NCI-H446 (cell line): ENCODE measurements at regions not wholly inside any gene's neighbourhood (a gene's known extent, or its start where the extent isn't known, plus 50 kb on each side); places are given as distances from the start of the nearest gene placed in this dataset.
A peak's percentile ranks its signal among the peaks of the same experiment; 100 is the strongest.

Experiments
- DNase-seq, 2 experiments: peaks; one replicate each; lab custom pipeline; 2025; lab: John Stamatoyannopoulos, UW

DNA sequence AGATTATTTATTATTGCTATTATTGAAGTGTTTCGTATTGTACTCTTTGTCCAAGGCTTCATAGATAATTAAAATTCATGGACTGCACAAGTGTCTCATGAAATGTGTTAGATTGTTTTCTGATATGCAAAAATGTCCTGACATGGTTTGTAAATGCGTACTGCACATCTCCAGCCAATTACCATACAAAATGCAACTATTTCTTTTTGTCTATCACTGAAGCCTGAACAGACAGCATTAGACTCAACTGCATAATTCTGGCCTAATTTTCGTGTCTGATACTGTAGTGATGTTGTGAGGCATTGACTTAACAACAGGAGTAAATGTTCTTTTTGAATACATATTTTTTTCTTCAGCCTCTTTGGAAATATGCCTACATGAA, 498.2 kb upstream of the CD180 start:
- peak in 1 of 2 experiments; percentile 30 for DNase-seq

GRCh38 chr5:67693956-67694809, 497.6 kb upstream of the CD180 start:
- no peak for DNase-seq

DNA sequence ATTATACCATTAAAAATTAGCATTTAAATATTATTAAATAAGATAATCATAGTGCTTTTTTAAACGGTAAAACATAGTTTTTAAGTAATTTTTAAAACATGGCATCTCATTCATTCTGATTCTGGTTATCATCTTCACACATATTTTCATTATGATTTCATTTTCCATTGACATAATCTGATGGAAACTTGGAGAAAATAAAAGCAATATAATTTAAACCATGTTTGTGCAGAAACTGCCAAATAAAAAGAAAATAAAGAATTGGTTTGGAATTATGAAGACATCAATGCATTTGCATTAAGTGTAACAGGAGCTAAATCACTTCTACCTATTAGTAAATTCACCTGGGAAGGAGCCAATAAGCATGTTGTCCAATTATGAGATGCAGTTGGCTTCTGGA, 490.1 kb upstream of the CD180 start:
- no peak for DNase-seq

DNA sequence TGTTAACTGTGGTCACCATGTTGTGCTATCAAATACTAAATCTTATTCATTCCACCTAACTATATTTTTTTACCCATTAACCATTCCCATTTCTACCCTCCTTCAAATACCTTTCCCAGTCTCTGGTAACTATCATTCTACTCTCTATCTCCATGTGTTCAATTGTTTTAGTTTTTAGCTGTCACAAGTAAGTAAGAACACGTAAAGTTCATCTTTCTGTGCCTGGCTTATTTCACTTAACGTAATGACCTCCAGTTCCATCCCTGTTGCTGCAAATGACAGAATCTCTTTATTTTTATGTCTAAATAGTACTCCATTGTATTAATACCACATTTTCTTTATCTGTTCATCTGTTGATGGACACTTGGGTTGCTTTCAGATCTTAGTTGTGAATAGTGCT, 485.1 kb upstream of the CD180 start:
- no peak for DNase-seq

DNA sequence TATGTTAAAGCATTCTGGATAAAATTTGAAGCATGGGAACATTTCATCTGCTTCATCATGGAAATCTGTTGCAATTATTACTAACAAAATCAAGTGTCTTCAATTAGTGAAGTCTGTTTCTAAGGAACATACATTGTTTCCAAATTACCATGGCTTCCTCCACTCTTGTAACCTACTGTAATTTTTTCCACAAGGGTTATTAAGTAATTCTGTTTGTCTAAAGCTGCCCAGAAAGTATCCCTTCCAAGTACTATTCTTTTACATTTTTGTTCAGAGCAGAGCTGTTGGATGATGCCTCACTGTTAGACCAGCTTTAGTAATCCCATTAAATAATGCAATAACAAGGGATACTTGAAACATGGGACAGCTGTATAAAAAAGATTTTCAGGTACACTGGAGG, 483.5 kb upstream of the CD180 start:
- DNase-seq: no peak

DNA sequence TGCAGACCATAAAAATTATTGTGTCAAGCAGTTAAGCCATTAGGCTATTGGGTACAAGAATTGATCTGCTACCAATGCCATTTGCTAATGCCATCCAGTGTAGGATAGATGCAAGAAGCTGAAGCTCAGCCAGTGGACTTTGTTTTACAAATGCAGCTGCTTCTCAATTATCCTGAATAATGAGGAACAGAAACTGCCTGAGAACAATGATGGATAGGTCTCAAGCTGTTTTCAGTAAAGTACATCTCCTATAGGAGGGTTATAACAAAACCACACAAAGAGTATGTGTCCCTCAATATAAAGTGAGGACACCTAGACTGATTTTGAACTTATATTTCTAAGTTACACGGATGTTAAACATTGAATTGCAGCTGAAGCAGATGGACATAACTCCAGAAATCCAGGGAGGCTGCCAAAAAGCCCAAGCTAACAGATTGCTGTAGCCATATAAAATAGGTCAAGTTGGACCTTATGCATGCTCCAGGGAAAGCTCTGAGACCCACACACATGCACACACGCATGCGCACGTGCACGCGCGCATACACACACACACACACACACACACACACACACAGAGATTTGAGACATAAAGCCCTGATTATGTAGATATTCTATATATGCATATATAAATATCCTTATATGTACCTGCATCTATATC, 482.7 kb upstream of the CD180 start:
- peak in 1 of 2 experiments; percentile 57 for DNase-seq

DNA sequence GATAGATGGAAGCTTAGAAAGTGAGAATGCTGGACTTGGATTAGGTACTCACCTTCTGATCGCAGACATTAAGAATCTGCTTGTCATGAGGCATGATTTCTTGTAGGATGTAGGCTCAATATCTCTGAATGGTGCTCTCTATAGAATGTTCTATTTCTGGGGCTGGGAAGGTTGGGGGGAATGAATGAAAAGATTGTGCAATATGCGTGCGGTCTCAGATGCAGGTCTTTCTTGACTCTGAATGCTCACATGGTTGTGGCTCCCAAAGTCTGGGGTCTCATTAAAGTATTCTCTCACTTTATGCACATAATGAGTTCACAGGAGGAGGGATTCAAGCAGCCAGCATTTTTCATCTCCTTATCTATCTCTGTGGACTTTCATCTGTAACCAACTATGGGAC, 482.0 kb upstream of the CD180 start:
- DNase-seq: no peak

GRCh38 chr5:67677422-67677970, 480.9 kb upstream of the CD180 start:
- no peak for DNase-seq

DNA sequence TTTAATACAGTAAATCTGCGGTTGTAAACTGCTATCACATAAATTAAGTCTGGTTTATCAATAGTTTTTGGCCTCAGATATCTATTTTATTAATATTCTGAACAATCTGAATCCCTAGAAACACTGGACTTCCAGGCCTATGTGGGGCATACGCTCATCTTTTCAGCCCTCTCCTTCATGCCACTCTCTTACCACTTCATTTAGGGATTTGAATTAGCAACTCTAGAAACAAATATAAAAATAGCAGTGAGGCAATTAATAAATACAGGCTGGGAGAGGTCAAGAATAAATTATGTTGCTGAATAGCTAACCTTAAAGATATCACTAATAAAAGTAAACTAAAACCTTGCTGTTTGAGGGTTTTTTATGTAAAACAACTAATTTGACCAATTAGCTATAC, 480.3 kb upstream of the CD180 start:
- DNase-seq: no peak

GRCh38 chr5:67674159-67674655, 477.6 kb upstream of the CD180 start:
- no peak for DNase-seq

- no peak for DNase-seq
These were observed 477.0 kb upstream of the CD180 start for GRCh38 chr5:67673618-67674017.

GRCh38 chr5:67673180-67673579, 476.6 kb upstream of the CD180 start:
- DNase-seq: no peak

GRCh38 chr5:67672636-67673035, 476.0 kb upstream of the CD180 start:
- no peak for DNase-seq

- no peak for DNase-seq
These were observed 473.3 kb upstream of the CD180 start for GRCh38 chr5:67669916-67670315.

DNA sequence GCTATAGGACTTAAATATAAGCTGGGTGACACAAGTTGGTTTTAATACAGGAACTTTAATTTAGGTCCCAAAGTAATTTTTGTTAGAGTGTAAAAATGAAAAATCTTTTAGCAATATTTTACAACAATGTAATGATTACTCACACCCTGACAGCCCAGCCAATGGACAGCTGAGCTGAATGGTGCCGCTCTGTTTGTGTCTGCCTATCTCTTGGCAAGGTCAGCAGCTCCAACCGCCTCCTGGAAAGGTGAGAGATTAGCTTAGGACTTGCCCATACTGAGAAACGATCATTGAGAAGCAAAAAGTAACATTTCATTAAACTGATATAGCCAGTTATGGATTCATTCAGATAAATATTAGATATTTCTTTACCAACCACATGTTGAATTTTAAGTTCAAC, 463.6 kb upstream of the CD180 start:
- no peak for DNase-seq

DNA sequence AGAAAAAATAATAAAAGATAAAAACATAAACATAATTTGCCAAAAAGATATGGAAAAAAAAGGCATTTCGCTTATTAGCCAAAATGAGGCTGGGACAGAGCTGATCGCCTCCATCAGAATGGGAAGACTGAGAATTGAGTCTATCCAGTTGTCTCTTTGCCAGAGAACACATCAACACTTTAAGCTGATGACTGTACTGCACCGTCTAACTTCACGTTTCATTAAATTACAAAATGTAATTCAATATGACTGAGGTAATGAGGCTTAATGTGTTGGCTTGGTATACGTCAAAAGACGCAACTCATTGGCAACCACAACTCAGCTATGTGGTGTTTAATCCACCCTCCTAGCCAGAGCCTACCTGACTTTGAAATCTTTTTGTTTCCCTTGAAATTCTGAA, 462.7 kb upstream of the CD180 start:
- peak; percentile 48 to 74 for DNase-seq

DNA sequence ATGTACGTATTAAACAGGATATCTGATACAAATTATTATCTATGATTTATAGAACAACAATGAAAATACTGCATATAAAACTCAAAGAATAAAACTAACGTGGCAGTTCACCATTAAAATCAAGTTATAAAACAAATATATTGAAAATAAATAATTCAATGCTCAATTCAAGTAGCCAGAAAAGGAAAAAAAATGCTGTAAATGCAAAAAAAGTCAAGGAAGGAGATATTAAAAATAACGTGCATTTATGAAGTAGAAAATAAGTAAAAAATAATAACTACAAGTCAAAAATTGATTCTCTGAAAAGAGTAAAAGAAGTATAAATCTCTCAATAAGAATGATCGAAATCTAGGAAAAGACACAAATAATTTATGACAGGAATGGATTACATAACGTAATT, 460.5 kb upstream of the CD180 start:
- no peak for DNase-seq

- no peak for DNase-seq
These were observed 455.6 kb upstream of the CD180 start for GRCh38 chr5:67652201-67652600.

DNA sequence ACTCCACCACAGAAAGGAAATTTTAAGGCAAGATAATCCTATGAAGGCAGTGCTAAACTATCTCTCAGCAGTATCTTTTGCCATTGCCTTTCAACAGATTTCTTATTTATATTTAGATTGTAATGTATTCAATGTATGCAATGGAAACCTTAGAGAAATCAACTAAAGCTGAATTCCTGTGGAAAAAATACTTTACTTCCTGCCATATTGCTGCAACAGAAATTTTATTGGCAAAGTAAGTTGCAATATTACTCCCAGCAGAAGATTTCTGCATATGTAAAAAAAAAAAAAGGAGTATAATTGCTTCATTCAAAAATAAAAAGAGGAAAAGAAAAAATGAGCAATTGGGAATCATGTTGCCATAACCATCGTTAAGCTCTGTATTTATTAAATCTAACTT, 454.6 kb upstream of the CD180 start:
- DNase-seq: no peak

GRCh38 chr5:67648201-67648671, 451.6 kb upstream of the CD180 start:
- peak; percentile 78 to 90 for DNase-seq

DNA sequence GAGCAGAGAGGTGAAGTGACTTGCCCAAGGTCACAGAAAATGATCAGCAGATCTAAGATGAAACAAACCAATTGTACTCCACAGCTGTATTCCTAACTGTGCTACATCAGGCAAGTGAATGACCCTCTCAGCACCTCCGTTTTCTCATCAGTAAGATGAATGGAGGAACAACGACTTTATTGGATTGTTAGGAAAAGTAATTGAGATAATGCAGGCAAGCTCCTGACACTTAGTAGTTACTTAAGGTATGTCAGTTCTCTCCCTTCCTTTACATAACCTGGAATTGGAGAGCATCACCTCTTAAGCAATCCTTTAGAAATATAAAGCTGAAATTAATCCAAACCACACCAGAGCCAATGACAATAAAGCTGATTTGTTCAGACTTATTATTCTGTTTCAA, 451.2 kb upstream of the CD180 start:
- no peak for DNase-seq

GRCh38 chr5:67644221-67644920, 447.8 kb upstream of the CD180 start:
- DNase-seq: no peak
